ENCODE measurements at regions not wholly inside any gene's neighbourhood (a gene's known extent, or its start where the extent isn't known, plus 50 kb on each side); places are given as distances from the start of the nearest gene placed in this dataset.

DNA sequence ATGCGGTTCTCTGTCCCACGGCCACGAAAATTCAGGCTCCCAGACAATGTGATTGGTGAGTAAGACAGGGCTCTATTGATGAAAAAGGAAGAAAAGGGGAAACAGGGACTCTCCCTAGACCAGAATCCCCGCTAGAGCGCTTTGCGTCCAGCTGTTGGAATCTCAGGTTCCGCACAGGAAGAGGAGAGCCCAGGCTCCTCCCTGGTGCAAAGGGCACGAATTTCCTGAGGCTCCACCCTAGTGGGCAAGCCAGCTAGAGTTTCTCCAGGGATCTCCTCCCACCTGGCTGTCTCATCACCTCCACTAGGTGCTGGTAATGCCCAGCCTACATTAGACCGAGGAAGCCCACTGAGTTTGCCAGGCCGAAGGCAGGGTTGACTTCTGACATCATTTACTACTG, 135.9 kb upstream of the SOX4 start:
- H3K9me3 ChIP-seq, result no peaks in the 10 kb centered on the region
- no peak for TF ChIP-seq EP300 (IDR thresholded peaks at IDR 0.05)
- TF ChIP-seq CTCF (IDR thresholded peaks at IDR 0.05), result no peak
- no peak for TF ChIP-seq POLR2AphosphoS5 (IDR thresholded peaks at IDR 0.05)
- no peak for TF ChIP-seq POLR2A (IDR thresholded peaks at IDR 0.05)
- H3K36me3 ChIP-seq, result no peaks in the 10 kb centered on the region
- 88 to 94% (median 93%) methylated on average over 10 of the region's 10 CpGs for WGBS, 5 donors
- no peak overlapping the region for H3K4me3 ChIP-seq
- no peak overlapping the region for H3K27ac ChIP-seq
- DNase-seq, result no peak
- H3K4me1 ChIP-seq, result no peaks in the 10 kb centered on the region
- intact Hi-C loops (cut with DNase I; ENCODE audit: low total_unique reads), result no loop called here
- no peaks in the 10 kb centered on the region for H3K27me3 ChIP-seq

DNA sequence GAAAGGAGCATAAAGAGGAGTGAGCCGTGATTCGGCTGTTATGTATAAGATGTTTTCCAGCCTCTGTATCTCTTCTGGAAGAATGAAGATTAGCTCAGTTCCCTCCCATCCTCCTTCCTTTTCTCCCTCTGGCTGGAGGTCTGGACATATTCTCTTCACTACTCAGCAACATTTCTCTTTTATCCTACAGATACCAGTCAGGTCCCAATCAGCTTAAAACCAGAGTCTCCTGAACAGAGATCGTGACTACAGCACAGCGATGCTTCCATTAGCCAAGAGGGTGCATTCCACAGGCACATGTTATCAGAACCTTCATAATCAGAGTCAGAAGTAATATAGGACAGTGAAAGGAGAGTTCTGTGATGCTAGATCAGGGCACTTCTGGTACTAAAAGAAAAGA, 133.9 kb upstream of the SOX4 start:
- no peaks in the 10 kb centered on the region for H3K4me1 ChIP-seq
- intact Hi-C loops (cut with DNase I; ENCODE audit: low total_unique reads), result no loop called here
- H3K27me3 ChIP-seq, result no peaks in the 10 kb centered on the region
- H3K9me3 ChIP-seq, result no peaks in the 10 kb centered on the region
- H3K27ac ChIP-seq, result no peak overlapping the region
- no peak overlapping the region for H3K4me3 ChIP-seq
- TF ChIP-seq CTCF (IDR thresholded peaks at IDR 0.05) (no peak), POLR2A (IDR thresholded peaks at IDR 0.05) (no peak)
- DNase-seq, result no peak
- WGBS, 5 donors, result 78 to 90% (median 87%) methylated on average over 4 of the region's 4 CpGs
- no peaks in the 10 kb centered on the region for H3K36me3 ChIP-seq

DNA sequence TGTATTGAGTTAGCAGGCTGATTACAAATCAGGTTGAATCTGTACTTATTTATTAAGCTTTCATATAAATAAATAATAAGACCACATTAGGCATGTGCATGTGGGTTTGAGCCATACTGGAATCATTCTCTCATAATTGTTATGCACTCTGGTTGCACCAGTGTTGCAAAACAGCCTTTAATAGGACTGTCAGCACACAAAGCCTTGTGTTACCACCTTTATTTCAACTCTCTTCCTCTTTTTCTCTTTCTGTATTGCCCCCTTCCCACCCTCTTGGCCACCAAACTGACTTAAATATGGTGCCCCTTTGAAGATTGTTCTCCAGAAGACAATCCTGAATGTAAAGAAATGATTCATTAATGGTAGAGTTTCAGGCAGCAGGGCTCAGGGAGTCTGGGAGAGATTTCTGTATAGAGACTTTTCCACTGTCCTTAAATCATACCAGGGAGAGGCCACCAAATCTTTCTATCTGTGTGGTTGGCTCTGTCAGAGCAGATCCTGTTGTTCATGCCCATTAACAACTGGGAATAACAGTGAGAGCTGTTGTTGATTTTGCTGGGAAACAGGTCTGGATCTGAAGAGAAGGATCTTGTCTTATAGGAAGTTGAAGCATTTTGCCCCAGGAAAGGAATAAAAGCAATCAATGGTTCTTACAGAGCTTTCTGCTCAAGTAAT, 131.6 kb upstream of the SOX4 start:
- Histone ChIP-seq H3K36me3 (no peaks in the 10 kb centered on the region), H3K4me3 (no peak overlapping the region), H3K4me1 (no peaks in the 10 kb centered on the region), H3K27me3 (no peaks in the 10 kb centered on the region), H3K27ac (no peak overlapping the region), H3K9me3 (no peaks in the 10 kb centered on the region)
- DNase-seq, result no peak
- TF ChIP-seq CTCF (IDR thresholded peaks at IDR 0.05) (no peak), POLR2AphosphoS5 (IDR thresholded peaks at IDR 0.05) (no peak), EP300 (IDR thresholded peaks at IDR 0.05) (no peak), POLR2A (IDR thresholded peaks at IDR 0.05) (no peak)
- intact Hi-C loops (cut with DNase I; ENCODE audit: low total_unique reads), result no loop called here

DNA sequence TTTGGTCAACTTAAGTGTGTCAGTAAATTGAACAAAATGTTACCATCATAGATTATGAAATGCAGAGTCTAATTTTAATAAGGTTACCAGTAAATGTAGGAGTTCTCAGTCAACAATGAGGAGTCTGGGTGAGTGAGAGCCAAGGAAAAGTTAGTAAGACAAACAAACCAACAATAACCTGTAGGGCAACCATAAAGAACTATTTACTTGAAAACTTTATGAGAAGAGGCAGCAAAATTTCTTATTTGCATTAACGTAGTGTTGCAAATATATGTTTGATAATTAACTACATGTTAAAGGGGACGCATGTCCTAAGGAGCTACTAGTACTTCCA, 131.1 kb upstream of the SOX4 start:
- TF ChIP-seq POLR2AphosphoS5 (IDR thresholded peaks at IDR 0.05) (no peak), CTCF (IDR thresholded peaks at IDR 0.05) (no peak)
- intact Hi-C loops (cut with DNase I; ENCODE audit: low total_unique reads), result no loop called here
- Histone ChIP-seq H3K27ac (no peak overlapping the region), H3K4me1 (no peaks in the 10 kb centered on the region), H3K27me3 (no peaks in the 10 kb centered on the region), H3K9me3 (no peaks in the 10 kb centered on the region), H3K36me3 (no peaks in the 10 kb centered on the region), H3K4me3 (no peak overlapping the region)
- no peak for DNase-seq
- WGBS, 5 donors, result 60 to 83% (median 70%) methylated on average over 2 of the region's 2 CpGs
